Naive thymus-derived CD4-positive, alpha-beta T cell (primary cell): ENCODE measurements at regions not wholly inside any gene's neighbourhood (a gene's known extent, or its start where the extent isn't known, plus 50 kb on each side); places are given as distances from the start of the nearest gene placed in this dataset.

Source experiments
- ATAC-seq: fragments of 150-1000 bp; cut with Tn5 transposase; 2 replicates; pipeline ENCODE4 v1.10.0; 2021; ENCODE audit warnings: mild to moderate bottlenecking, moderate library complexity
- CTCF ChIA-PET: fragments of 350-600 bp; sonication (Branson Sonifier 250); formaldehyde crosslinking; loops from one replicate; lab custom pipeline; 2021; ENCODE audit warnings: antibody characterized with exemption; lab: Charles Lee
- POLR2A ChIA-PET: fragments of 350-600 bp; sonication (Branson Sonifier 250); formaldehyde crosslinking; loops from one replicate; lab custom pipeline; 2021; ENCODE audit warnings: antibody characterized with exemption, inconsistent platforms; lab: Charles Lee
- DNase-seq, 9 donors: peaks; one replicate each; pipeline versions ENCODE4 v3.0.0 to v3.0.0-alpha.2; 2020 to 2022; ENCODE audit warnings: mixed read lengths in 1 of 9
- H3K27ac ChIP-seq: one replicate; pipeline ENCODE4 v1.7.0; 2013; ENCODE audit warnings: mild to moderate bottlenecking, low read depth, low read length, moderate library complexity
- H3K27me3 ChIP-seq, 2 donors: one replicate each; pipeline ENCODE4 v1.7.0; 2013; ENCODE audit warnings: low read length in 2 of 2, mild to moderate bottlenecking in 2 of 2, moderate library complexity in 2 of 2; ENCODE audit not compliant: control insufficient read depth in 2 of 2, insufficient read depth in 2 of 2
- H3K36me3 ChIP-seq, 3 experiments: 1 replicate in 2 of 3; 2 replicates in 1 of 3; pipeline ENCODE4 v1.7.0; 2013; ENCODE audit warnings: low read length in 3 of 3, mild to moderate bottlenecking in 3 of 3, moderate library complexity in 1 of 3; ENCODE audit not compliant: insufficient read depth in 3 of 3, control insufficient read depth in 2 of 3
- H3K4me1 ChIP-seq, 2 donors: one replicate each; pipeline ENCODE4 v1.7.0; 2013; ENCODE audit warnings: low read length in 2 of 2, mild to moderate bottlenecking in 2 of 2, moderate library complexity in 1 of 2; ENCODE audit not compliant: control insufficient read depth in 2 of 2, insufficient read depth in 2 of 2
- H3K4me3 ChIP-seq: 2 replicates; pipeline ENCODE4 v1.7.0; 2013; ENCODE audit warnings: mild to moderate bottlenecking, low read length
- H3K9me3 ChIP-seq, 3 experiments: 1 replicate in 2 of 3; 2 replicates in 1 of 3; pipeline ENCODE4 v1.7.0; 2013; ENCODE audit warnings: low read length in 3 of 3; ENCODE audit not compliant: control insufficient read depth in 2 of 3
- H3K27ac Mint-ChIP-seq, 9 donors: one replicate each; pipeline ENCODE4 v1.8.0; 2020 to 2022; ENCODE audit warnings: mixed read lengths in 9 of 9, mild to moderate bottlenecking in 8 of 9, moderate library complexity in 5 of 9, inconsistent platforms in 2 of 9
- H3K27me3 Mint-ChIP-seq, 5 donors: one replicate each; pipeline ENCODE4 v1.8.0; 2021 to 2022; ENCODE audit warnings: mixed read lengths in 5 of 5, mild to moderate bottlenecking in 1 of 5
- H3K36me3 Mint-ChIP-seq, 5 donors: one replicate each; pipeline ENCODE4 v1.8.0; 2020 to 2022; ENCODE audit warnings: mixed read lengths in 5 of 5, mild to moderate bottlenecking in 3 of 5, inconsistent platforms in 1 of 5
- H3K4me1 Mint-ChIP-seq, 7 donors: one replicate each; pipeline ENCODE4 v1.8.0; 2020 to 2022; ENCODE audit warnings: mixed read lengths in 7 of 7, mild to moderate bottlenecking in 3 of 7, inconsistent platforms in 1 of 7
- H3K4me3 Mint-ChIP-seq, 10 donors: one replicate each; pipeline ENCODE4 v1.8.0; 2020 to 2022; ENCODE audit warnings: mild to moderate bottlenecking in 10 of 10, mixed read lengths in 10 of 10, moderate library complexity in 6 of 10, inconsistent platforms in 2 of 10
- H3K9me3 Mint-ChIP-seq, 11 donors: one replicate each; pipeline ENCODE4 v1.8.0; 2020 to 2022; ENCODE audit warnings: mixed read lengths in 11 of 11, mild to moderate bottlenecking in 4 of 11, inconsistent platforms in 1 of 11, moderate library complexity in 1 of 11
- intact Hi-C, 2 donors: fragments of 100-400 bp; cut with micrococcal nuclease; formaldehyde crosslinking; loops; one replicate each; pipeline ENCODE4 v1.15.1; 2023

DNA sequence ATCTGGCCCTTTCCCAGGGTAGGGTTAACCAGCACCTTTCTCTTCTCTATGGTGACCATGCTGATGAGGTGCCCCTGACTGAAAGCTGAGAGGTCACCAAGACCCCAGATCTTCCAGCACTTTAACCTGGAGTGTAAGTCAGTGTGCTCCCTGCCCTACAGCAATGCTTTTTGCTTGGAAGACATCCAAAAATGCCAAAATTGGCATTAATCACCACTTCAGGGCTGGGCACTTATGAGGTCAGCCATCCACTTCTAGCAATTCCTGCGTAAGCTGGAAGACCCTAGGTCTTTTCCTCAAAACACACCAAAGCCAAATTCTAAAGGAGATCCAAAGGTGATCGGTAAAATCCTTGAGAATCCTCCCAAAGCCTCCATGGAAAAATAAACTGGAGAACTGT lies 81.2 kb upstream of the LOC128125822 start:
- Histone ChIP-seq H3K9me3 (no peaks in the 10 kb centered on the region), H3K4me1 (no peaks in the 10 kb centered on the region), H3K36me3 (no peaks in the 10 kb centered on the region), H3K27ac (no peak overlapping the region), H3K4me3 (no peak overlapping the region), H3K27me3 (no peaks in the 10 kb centered on the region)
- intact Hi-C loops = no loop called here
- Mint-ChIP-seq H3K27me3 (peaks cover 0 to 5% (median 2%) of the 10 kb centered on the region in 5 donors), H3K9me3 (no peaks in the 10 kb centered on the region), H3K4me1 (no peaks in the 10 kb centered on the region), H3K27ac (no peak overlapping the region), H3K4me3 (no peak overlapping the region), H3K36me3 (no peaks in the 10 kb centered on the region)
- no peak for DNase-seq
- no peak for ATAC-seq
- POLR2A ChIA-PET = no interaction called here
- CTCF ChIA-PET = no interaction called here

DNA sequence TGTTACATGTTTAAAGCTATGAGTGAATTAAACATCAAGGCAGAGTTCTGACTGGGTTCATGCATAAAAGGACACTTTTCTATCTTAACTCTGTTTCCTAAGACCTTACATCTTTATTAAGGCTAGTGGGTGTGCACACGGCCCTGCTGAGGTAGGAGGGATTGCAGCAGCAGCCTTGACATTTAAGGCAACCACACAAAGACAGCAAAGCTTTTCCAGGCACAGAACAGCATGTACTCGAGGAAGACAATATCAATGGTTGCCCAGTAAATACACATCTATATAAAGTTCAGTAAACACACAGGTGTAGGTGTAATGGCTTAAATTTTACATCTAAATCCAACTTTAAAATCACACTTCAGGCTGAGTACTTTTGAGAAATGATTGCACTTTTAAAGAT lies 79.8 kb upstream of the LOC128125822 start:
- no peak for ATAC-seq
- CTCF ChIA-PET = no interaction called here
- Mint-ChIP-seq H3K36me3 (no peaks in the 10 kb centered on the region), H3K27me3 (peaks cover 0 to 5% (median 0%) of the 10 kb centered on the region in 5 donors), H3K4me1 (no peaks in the 10 kb centered on the region), H3K4me3 (no peak overlapping the region), H3K9me3 (no peaks in the 10 kb centered on the region), H3K27ac (no peak overlapping the region)
- Histone ChIP-seq H3K27ac (no peak overlapping the region), H3K4me3 (no peak overlapping the region), H3K9me3 (no peaks in the 10 kb centered on the region), H3K36me3 (no peaks in the 10 kb centered on the region), H3K4me1 (no peaks in the 10 kb centered on the region), H3K27me3 (no peaks in the 10 kb centered on the region)
- intact Hi-C loops = no loop called here
- no peak for DNase-seq
- POLR2A ChIA-PET = no interaction called here

DNA sequence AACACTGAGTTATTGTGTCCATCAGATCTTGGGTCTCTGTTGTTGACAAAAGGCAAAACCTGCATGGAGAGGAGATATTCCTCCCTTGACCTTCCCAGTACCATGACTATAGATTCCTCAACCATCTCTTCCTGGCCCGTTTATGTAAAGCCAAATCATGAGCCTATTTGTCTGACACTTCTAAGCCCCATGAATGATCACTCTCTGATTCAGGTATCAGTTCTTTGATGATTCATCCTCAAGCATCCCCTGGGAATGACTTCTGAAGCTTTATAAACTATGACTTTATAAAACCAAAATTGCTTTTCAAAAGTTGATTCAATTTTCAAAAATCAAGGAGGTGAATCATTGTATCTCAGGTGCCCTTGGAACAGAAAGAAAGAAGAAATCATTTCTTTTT lies 78.7 kb upstream of the LOC128125822 start:
- no peaks in the 10 kb centered on the region for H3K27me3 ChIP-seq
- no peaks in the 10 kb centered on the region for H3K9me3 ChIP-seq
- no peaks in the 10 kb centered on the region for H3K4me1 ChIP-seq
- no peak overlapping the region for H3K27ac ChIP-seq
- H3K9me3 Mint-ChIP-seq = no peaks in the 10 kb centered on the region
- intact Hi-C loops = no loop called here
- H3K4me3 Mint-ChIP-seq = no peak overlapping the region
- no peak for DNase-seq
- CTCF ChIA-PET = no interaction called here
- no peak overlapping the region for H3K27ac Mint-ChIP-seq
- no peaks in the 10 kb centered on the region for H3K36me3 Mint-ChIP-seq
- no peak for ATAC-seq
- peaks cover 0 to 9% (median 0%) of the 10 kb centered on the region in 5 donors for H3K27me3 Mint-ChIP-seq
- H3K4me1 Mint-ChIP-seq = no peaks in the 10 kb centered on the region
- H3K4me3 ChIP-seq = no peak overlapping the region
- no peaks in the 10 kb centered on the region for H3K36me3 ChIP-seq
- POLR2A ChIA-PET = no interaction called here

DNA sequence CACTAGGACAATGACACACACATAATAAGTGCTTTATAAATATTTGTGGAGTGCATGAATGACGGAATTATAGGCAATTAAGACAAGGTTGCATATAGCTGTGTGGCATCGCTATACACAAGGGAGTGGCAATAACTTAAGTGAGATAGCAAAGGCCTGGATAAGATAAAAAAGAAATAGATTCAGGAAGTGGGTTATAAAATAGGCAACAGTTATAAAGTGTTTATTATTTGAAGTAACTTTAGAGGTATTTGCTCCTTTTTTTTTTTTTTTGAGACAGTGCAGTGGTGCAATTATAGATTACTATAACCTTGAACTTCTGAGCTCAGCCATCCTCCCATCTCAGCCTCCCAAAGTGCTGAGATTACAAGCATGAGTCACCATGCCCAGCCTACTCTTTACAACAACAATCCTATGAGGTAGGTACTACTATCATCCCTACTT lies 75.9 kb upstream of the LOC128125822 start:
- no peaks in the 10 kb centered on the region for H3K9me3 Mint-ChIP-seq
- POLR2A ChIA-PET = no interaction called here
- Histone ChIP-seq H3K9me3 (no peaks in the 10 kb centered on the region), H3K27me3 (no peaks in the 10 kb centered on the region), H3K36me3 (no peaks in the 10 kb centered on the region), H3K27ac (no peak overlapping the region), H3K4me3 (no peak overlapping the region), H3K4me1 (no peaks in the 10 kb centered on the region)
- CTCF ChIA-PET = interaction anchor here (0.6 kb wide), 1 partner anchor 49 kb away, joined by 4 read pairs; no protein-coding TSS in a partner anchor
- no peaks in the 10 kb centered on the region for H3K36me3 Mint-ChIP-seq
- H3K27ac Mint-ChIP-seq = no peak overlapping the region
- no peaks in the 10 kb centered on the region for H3K4me1 Mint-ChIP-seq
- no peak for DNase-seq
- intact Hi-C loops = no loop called here
- ATAC-seq = no peak
- peaks cover 0 to 19% (median 0%) of the 10 kb centered on the region in 5 donors for H3K27me3 Mint-ChIP-seq
- no peak overlapping the region for H3K4me3 Mint-ChIP-seq

DNA sequence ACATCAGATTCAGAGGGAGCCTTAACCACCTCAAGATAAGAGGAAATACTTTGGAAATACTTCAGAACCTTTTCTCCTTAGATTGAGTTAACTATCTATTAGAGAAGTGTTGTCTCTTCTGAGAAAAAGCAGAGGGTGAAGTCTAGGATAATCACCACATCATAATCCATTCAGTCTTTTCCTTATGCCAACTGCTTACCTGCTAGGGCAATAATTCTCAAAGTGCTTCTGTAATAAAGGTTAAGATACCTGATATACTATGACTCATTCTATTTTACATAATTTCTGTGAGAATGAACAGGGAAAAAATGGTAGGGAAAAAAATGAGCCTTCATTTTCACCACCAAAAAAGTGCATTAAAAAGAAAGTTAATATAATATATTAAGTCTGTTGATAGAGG lies 70.1 kb upstream of the LOC128125822 start:
- Histone ChIP-seq H3K36me3 (no peaks in the 10 kb centered on the region), H3K4me1 (no peaks in the 10 kb centered on the region), H3K4me3 (no peak overlapping the region), H3K9me3 (no peaks in the 10 kb centered on the region), H3K27me3 (no peaks in the 10 kb centered on the region), H3K27ac (no peak overlapping the region)
- peaks cover 0 to 2% (median 0%) of the 10 kb centered on the region in 11 donors for H3K9me3 Mint-ChIP-seq
- DNase-seq (no peak), ATAC-seq (no peak)
- no peak overlapping the region for H3K27ac Mint-ChIP-seq
- ChIA-PET POLR2A (no interaction called here), CTCF (no interaction called here)
- intact Hi-C loops = no loop called here
- peaks cover 0 to 16% (median 0%) of the 10 kb centered on the region in 5 donors for H3K27me3 Mint-ChIP-seq
- H3K4me3 Mint-ChIP-seq = no peak overlapping the region
- H3K4me1 Mint-ChIP-seq = peaks cover 0 to 11% (median 0%) of the 10 kb centered on the region in 7 donors
- H3K36me3 Mint-ChIP-seq = no peaks in the 10 kb centered on the region

DNA sequence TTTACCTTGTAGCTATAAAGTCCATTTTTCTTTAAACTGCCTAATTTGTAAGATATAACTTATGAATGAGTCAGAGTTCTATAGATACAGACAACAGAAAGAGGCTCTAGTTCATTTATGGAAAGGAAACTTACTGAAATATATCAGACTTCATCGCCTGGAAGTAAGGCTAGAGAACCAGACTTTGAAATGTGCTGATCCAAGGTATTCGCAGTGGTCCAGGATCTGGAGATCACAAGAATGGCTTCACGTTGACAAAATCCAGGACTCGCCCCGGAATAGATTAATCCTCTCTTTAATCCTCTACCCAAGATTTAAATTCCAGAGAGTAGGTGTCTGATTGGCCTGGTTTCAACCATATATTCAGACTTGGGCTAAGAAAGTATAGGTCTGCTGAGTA lies 69.1 kb upstream of the LOC128125822 start:
- no peak overlapping the region for H3K27ac Mint-ChIP-seq
- intact Hi-C loops = no loop called here
- no peaks in the 10 kb centered on the region for H3K36me3 ChIP-seq
- H3K36me3 Mint-ChIP-seq = no peaks in the 10 kb centered on the region
- H3K27ac ChIP-seq = no peak overlapping the region
- ChIA-PET POLR2A (no interaction called here), CTCF (no interaction called here)
- peaks cover 0 to 2% (median 0%) of the 10 kb centered on the region in 11 donors for H3K9me3 Mint-ChIP-seq
- DNase-seq (no peak), ATAC-seq (no peak)
- H3K27me3 ChIP-seq = no peaks in the 10 kb centered on the region
- no peaks in the 10 kb centered on the region for H3K9me3 ChIP-seq
- peaks cover 0 to 15% (median 0%) of the 10 kb centered on the region in 5 donors for H3K27me3 Mint-ChIP-seq
- H3K4me1 Mint-ChIP-seq = peaks cover 0 to 11% (median 0%) of the 10 kb centered on the region in 7 donors
- no peak overlapping the region for H3K4me3 Mint-ChIP-seq
- H3K4me3 ChIP-seq = no peak overlapping the region
- H3K4me1 ChIP-seq = no peaks in the 10 kb centered on the region

DNA sequence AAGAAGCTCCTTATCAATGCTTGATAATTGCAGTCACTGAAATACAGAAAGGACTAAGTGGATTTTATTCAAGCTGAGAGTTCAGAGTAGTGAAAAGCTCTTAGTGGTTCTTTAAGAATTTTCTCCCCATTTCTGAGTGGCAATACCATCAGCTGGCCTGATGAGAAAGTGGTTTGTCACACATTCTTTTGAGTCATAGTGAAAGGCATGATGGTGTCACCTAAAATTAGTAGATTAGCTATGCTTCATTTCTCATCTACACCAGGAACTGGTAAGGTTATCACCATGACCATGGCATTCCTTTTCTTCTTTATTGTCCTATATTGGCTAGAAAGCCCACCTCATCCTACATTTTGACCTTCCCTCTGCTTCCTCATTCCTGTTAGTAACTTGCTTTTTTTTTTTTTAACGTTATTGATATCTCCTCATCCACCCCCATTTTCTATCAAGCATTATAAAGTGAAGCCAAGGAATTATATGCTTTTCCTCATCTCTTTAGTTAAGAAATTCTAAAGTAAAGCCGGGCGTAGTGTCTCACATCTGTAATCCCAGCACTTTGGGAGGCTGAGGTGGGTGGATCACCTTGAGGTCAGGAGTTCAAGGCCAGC lies 67.4 kb upstream of the LOC128125822 start:
- no peak overlapping the region for H3K4me3 Mint-ChIP-seq
- H3K27me3 ChIP-seq = no peaks in the 10 kb centered on the region
- H3K36me3 Mint-ChIP-seq = no peaks in the 10 kb centered on the region
- intact Hi-C loops = loop anchor here in 1 of 2 donors (5.0 kb wide), 1 partner anchor 67 kb away; the partner anchor contains the start of genes LOC128125822 and PTP4A1
- peaks cover 0 to 2% (median 0%) of the 10 kb centered on the region in 11 donors for H3K9me3 Mint-ChIP-seq
- ATAC-seq (no peak), DNase-seq (no peak)
- ChIA-PET CTCF (no interaction called here), POLR2A (no interaction called here)
- H3K27me3 Mint-ChIP-seq = peaks cover 0 to 7% (median 0%) of the 10 kb centered on the region in 5 donors
- H3K36me3 ChIP-seq = no peaks in the 10 kb centered on the region
- H3K4me1 Mint-ChIP-seq = peaks cover 0 to 11% (median 0%) of the 10 kb centered on the region in 7 donors
- H3K27ac ChIP-seq = no peak overlapping the region
- H3K4me3 ChIP-seq = no peak overlapping the region
- H3K9me3 ChIP-seq = no peaks in the 10 kb centered on the region
- H3K4me1 ChIP-seq = no peaks in the 10 kb centered on the region
- no peak overlapping the region for H3K27ac Mint-ChIP-seq
